Brain microvascular endothelial cell (primary cell): ENCODE measurements at regions not wholly inside any gene's neighbourhood (a gene's known extent, or its start where the extent isn't known, plus 50 kb on each side); places are given as distances from the start of the nearest gene placed in this dataset.

Source experiments
- DNase-seq: peaks from one replicate; pipeline ENCODE4 v3.0.0-alpha.2; 2020
- H3K27ac ChIP-seq: fragments of 250-450 bp; sonication (Bioruptor Pico); 2 replicates; pipeline ENCODE4 v1.5.1; 2020; ENCODE audit warnings: mild to moderate bottlenecking, moderate library complexity
- H3K27me3 ChIP-seq: fragments of 250-450 bp; sonication (Bioruptor Pico); replicated peaks from 2 replicates; pipeline ENCODE4 v1.5.1; 2020; ENCODE audit warnings: mild to moderate bottlenecking
- H3K36me3 ChIP-seq: fragments of 250-450 bp; sonication (Bioruptor Pico); replicated peaks from 2 replicates; pipeline ENCODE4 v1.5.1; 2020; ENCODE audit warnings: mild to moderate bottlenecking
- H3K4me3 ChIP-seq: 2 replicates; pipeline ENCODE4 v1.5.1; 2011; ENCODE audit warnings: low read depth, mild to moderate bottlenecking, control low read depth, low read length, moderate library complexity
- in situ Hi-C: cut with HindIII; loops from 2 replicates; pipeline ENCODE4 v1.10.0; 2017; ENCODE audit warnings: low sequenced_read_pairs, low pct_ligation_motif_present
- TF ChIP-seq, protein P1 (sequence below): IDR thresholded peaks from 2 replicates; pipeline ENCODE4 v1.5.1; 2011; ENCODE audit warnings: low read depth, mild to moderate bottlenecking, moderate library complexity, low read length, control low read depth, inconsistent platforms; ENCODE audit errors: missing control alignments

- in situ Hi-C loops, result no loop called here
Measured at GRCh38 chr14:83282706-83283105, 1749.1 kb upstream of the SEL1L start.

DNA sequence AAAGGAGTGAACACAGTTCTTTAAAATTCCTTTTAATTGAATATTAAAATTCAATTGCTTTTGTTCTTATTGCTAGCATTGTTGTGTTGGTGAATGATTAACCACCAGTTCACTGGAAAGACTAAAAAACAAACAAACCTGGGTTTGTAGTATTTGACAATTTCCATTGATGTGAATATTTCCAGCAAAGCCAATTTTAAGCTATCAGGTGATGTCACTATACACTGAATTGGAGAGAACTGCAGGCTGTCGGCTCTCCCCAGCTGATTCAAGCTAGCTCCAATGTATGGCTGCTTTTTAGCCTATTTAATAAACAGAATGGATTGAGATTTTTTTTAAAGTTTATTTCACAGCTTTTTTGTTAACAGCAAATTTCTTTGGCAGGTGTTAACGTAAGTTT, 1753.6 kb upstream of the SEL1L start:
- H3K36me3 ChIP-seq, result no peaks in the 10 kb centered on the region
- in situ Hi-C loops, result no loop called here
- no peak overlapping the region for H3K27ac ChIP-seq
- TF ChIP-seq, protein P1, sequence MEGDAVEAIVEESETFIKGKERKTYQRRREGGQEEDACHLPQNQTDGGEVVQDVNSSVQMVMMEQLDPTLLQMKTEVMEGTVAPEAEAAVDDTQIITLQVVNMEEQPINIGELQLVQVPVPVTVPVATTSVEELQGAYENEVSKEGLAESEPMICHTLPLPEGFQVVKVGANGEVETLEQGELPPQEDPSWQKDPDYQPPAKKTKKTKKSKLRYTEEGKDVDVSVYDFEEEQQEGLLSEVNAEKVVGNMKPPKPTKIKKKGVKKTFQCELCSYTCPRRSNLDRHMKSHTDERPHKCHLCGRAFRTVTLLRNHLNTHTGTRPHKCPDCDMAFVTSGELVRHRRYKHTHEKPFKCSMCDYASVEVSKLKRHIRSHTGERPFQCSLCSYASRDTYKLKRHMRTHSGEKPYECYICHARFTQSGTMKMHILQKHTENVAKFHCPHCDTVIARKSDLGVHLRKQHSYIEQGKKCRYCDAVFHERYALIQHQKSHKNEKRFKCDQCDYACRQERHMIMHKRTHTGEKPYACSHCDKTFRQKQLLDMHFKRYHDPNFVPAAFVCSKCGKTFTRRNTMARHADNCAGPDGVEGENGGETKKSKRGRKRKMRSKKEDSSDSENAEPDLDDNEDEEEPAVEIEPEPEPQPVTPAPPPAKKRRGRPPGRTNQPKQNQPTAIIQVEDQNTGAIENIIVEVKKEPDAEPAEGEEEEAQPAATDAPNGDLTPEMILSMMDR, result no peak
- H3K4me3 ChIP-seq, result no peak overlapping the region
- DNase-seq, result no peak
- no peaks in the 10 kb centered on the region for H3K27me3 ChIP-seq

More at GRCh38 chr14:83282706-83283105, 1749.1 kb upstream of the SEL1L start:
- no peaks in the 10 kb centered on the region for H3K27me3 ChIP-seq
- H3K36me3 ChIP-seq, result no peaks in the 10 kb centered on the region
- H3K27ac ChIP-seq, result no peak overlapping the region
- TF ChIP-seq, protein P1, result no peak
- no peak for DNase-seq
- no peak overlapping the region for H3K4me3 ChIP-seq

GRCh38 chr14:83289390-83289789, 1755.7 kb upstream of the SEL1L start:
- TF ChIP-seq, protein P1, result no peak

GRCh38 chr14:83289896-83290295, 1756.2 kb upstream of the SEL1L start:
- Histone ChIP-seq H3K27ac (no peak overlapping the region), H3K27me3 (no peaks in the 10 kb centered on the region), H3K4me3 (no peak overlapping the region), H3K36me3 (no peaks in the 10 kb centered on the region)
- in situ Hi-C loops, result no loop called here
- TF ChIP-seq, protein P1, result no peak
- no peak for DNase-seq

More at GRCh38 chr14:83289390-83289789, 1755.7 kb upstream of the SEL1L start:
- no peak overlapping the region for H3K4me3 ChIP-seq
- in situ Hi-C loops, result no loop called here
- no peaks in the 10 kb centered on the region for H3K27me3 ChIP-seq
- no peak overlapping the region for H3K27ac ChIP-seq
- H3K36me3 ChIP-seq, result no peaks in the 10 kb centered on the region
- DNase-seq, result no peak

GRCh38 chr14:83290447-83290846, 1756.8 kb upstream of the SEL1L start:
- no peak for DNase-seq
- Histone ChIP-seq H3K4me3 (no peak overlapping the region), H3K27ac (no peak overlapping the region), H3K36me3 (no peaks in the 10 kb centered on the region), H3K27me3 (no peaks in the 10 kb centered on the region)
- in situ Hi-C loops, result no loop called here
- TF ChIP-seq, protein P1, result no peak

DNA sequence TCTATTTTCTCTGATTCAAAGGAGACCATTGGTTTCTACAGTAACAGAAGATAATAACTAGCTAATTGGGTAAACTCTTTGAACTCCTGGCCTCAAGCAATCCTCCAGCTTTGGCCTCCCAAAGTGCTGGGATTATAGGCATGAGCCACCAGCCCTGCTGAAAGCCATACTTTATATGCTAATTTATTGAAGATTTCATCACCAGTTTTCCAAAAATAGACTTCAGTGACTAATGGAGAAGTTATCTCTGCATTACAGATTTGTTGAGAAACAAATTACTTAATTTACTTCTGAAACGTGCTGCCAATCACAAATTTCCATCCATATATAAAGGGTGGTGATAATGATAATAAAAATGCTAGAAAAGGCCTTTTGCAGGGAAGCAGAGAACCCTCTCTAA, 1758.1 kb upstream of the SEL1L start:
- in situ Hi-C loops, result no loop called here
- no peak for DNase-seq
- Histone ChIP-seq H3K27ac (no peak overlapping the region), H3K27me3 (no peaks in the 10 kb centered on the region), H3K4me3 (no peak overlapping the region), H3K36me3 (no peaks in the 10 kb centered on the region)
- TF ChIP-seq, protein P1, result no peak
